Neuronal stem cell (in vitro differentiated cells): ENCODE measurements at regions not wholly inside any gene's neighbourhood (a gene's known extent, or its start where the extent isn't known, plus 50 kb on each side); places are given as distances from the start of the nearest gene placed in this dataset.

Experiments used
- DNase-seq: peaks from one replicate; pipeline ENCODE4 v3.0.0-alpha.2; 2013; ENCODE audit warnings: low spot score
- H2AFZ ChIP-seq: one replicate; pipeline ENCODE4 v1.6.1; 2013; ENCODE audit warnings: mild to moderate bottlenecking, low read length, inconsistent platforms
- H2AK5ac ChIP-seq: 2 replicates; pipeline ENCODE4 v1.6.1; 2013; ENCODE audit warnings: low read depth, mild to moderate bottlenecking, inconsistent platforms, low read length, moderate library complexity, mixed read lengths
- H2BK120ac ChIP-seq: 2 replicates; pipeline ENCODE4 v1.6.1; 2013; ENCODE audit warnings: low read depth, mild to moderate bottlenecking, inconsistent platforms, low read length, moderate library complexity, mixed read lengths
- H2BK12ac ChIP-seq: one replicate; pipeline ENCODE4 v1.6.1; 2013; ENCODE audit warnings: low read length, inconsistent platforms
- H2BK15ac ChIP-seq: 2 replicates; pipeline ENCODE4 v1.6.1; 2013; ENCODE audit warnings: mild to moderate bottlenecking, low read length, inconsistent platforms, mixed read lengths
- H2BK5ac ChIP-seq: one replicate; pipeline ENCODE4 v1.6.1; 2013; ENCODE audit warnings: inconsistent platforms, mild to moderate bottlenecking, low read length, moderate library complexity
- H3K14ac ChIP-seq: one replicate; pipeline ENCODE4 v1.6.1; 2013; ENCODE audit warnings: low read length, inconsistent platforms
- H3K18ac ChIP-seq: 2 replicates; pipeline ENCODE4 v1.6.1; 2013; ENCODE audit warnings: low read length, inconsistent platforms
- H3K23ac ChIP-seq: 2 replicates; pipeline ENCODE4 v1.6.1; 2013; ENCODE audit warnings: low read depth, mild to moderate bottlenecking, mixed read lengths, low read length, inconsistent platforms; ENCODE audit not compliant: poor library complexity
- H3K27ac ChIP-seq: replicated peaks from 3 replicates; pipeline ENCODE4 v1.5.1; 2013; ENCODE audit warnings: low read length, inconsistent platforms
- H3K27me3 ChIP-seq, 3 experiments: 2 replicates each; pipeline ENCODE4 v1.6.1; 2013; ENCODE audit warnings: low read length in 3 of 3, mild to moderate bottlenecking in 2 of 3, inconsistent platforms in 1 of 3, low read depth in 1 of 3, mixed read lengths in 1 of 3, moderate library complexity in 1 of 3; ENCODE audit not compliant: control insufficient read depth in 3 of 3, insufficient read depth in 3 of 3
- H3K36me3 ChIP-seq, 2 donors: replicated peaks in 1 of 2; 2 replicates each; pipeline ENCODE4 v1.6.1; 2013; ENCODE audit warnings: low read length in 2 of 2; ENCODE audit not compliant: control insufficient read depth in 2 of 2, insufficient read depth in 2 of 2
- H3K4ac ChIP-seq: 2 replicates; pipeline ENCODE4 v1.6.1; 2013; ENCODE audit warnings: inconsistent platforms, mild to moderate bottlenecking, low read length, moderate library complexity
- H3K4me1 ChIP-seq, 2 donors: 1 replicate in 1 of 2; 2 replicates in 1 of 2; pipeline ENCODE4 v1.6.1; 2013; ENCODE audit warnings: low read length in 2 of 2, low read depth in 1 of 2; ENCODE audit not compliant: control insufficient read depth in 2 of 2, insufficient read depth in 1 of 2
- H3K4me2 ChIP-seq: one replicate; pipeline ENCODE4 v1.6.1; 2013; ENCODE audit warnings: mild to moderate bottlenecking, low read length, inconsistent platforms; ENCODE audit not compliant: insufficient read depth, poor library complexity, severe bottlenecking
- H3K4me3 ChIP-seq, 2 donors: 2 replicates each; pipeline ENCODE4 v1.5.1; 2013; ENCODE audit warnings: low read length in 2 of 2, mild to moderate bottlenecking in 2 of 2, inconsistent platforms in 1 of 2, moderate library complexity in 1 of 2
- H3K79me1 ChIP-seq: one replicate; pipeline ENCODE4 v1.6.1; 2013; ENCODE audit warnings: low read depth, mild to moderate bottlenecking, inconsistent platforms, low read length, moderate library complexity
- H3K9ac ChIP-seq: one replicate; pipeline ENCODE4 v1.6.1; 2013; ENCODE audit warnings: mild to moderate bottlenecking, low read depth, low read length, inconsistent platforms; ENCODE audit not compliant: poor library complexity
- H3K9me3 ChIP-seq, 2 donors: replicated peaks in 1 of 2; 2 replicates each; pipeline versions ENCODE3 to v1.6.1; 2013; ENCODE audit warnings: low read length in 2 of 2, mild to moderate bottlenecking in 2 of 2, inconsistent platforms in 1 of 2, low read depth in 1 of 2, mixed read lengths in 1 of 2, moderate library complexity in 1 of 2; ENCODE audit not compliant: control insufficient read depth in 2 of 2, insufficient read depth in 1 of 2
- H4K8ac ChIP-seq: one replicate; pipeline ENCODE4 v1.6.1; 2013; ENCODE audit warnings: low read depth, mild to moderate bottlenecking, inconsistent platforms, low read length, moderate library complexity
- H4K91ac ChIP-seq: one replicate; pipeline ENCODE4 v1.6.1; 2013; ENCODE audit warnings: low read length, low read depth, mild to moderate bottlenecking, inconsistent platforms; ENCODE audit not compliant: poor library complexity
- WGBS, 2 donors: extraction: QIAGEN DNeasy Blood & Tissue Kit; methylation state at CpG; one replicate each; pipeline ENCODE4 v1.1.7; 2013; ENCODE audit warnings: missing lambda C conversion rate in 2 of 2, mixed read lengths in 1 of 2; ENCODE audit not compliant: insufficient read length in 2 of 2, insufficient replicate concordance in 1 of 2; ENCODE audit errors: extremely low coverage in 2 of 2; 5-methylcytosine and 5-hydroxymethylcytosine counted together

DNA sequence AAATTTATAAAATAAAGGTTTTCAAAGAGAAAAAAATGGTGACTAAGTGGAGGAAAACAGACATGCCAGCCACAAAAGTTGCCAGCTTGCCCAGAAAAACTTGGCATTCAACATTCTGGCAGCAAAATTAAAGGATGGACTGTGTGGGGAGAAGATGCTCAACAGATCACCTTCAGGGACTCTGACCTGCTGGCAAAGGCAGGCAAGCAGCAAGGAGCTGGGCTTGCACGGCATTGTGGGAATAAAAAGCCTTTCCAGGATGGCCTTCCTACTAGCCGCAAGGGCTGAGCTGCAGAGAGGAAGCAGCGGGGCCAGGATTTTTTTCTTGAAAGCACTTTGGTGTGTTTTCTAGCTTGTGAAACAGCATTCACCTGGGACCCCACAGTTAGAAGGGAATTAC is 101.9 kb upstream of the CACNA2D3 start:
- Histone ChIP-seq H2BK12ac (no peak overlapping the region), H2BK5ac (no peak overlapping the region), H2AFZ (no peak overlapping the region), H3K4me1 (no peaks in the 10 kb centered on the region), H4K8ac (no peak overlapping the region), H2AK5ac (no peak overlapping the region), H4K91ac (no peak overlapping the region), H3K9me3 (peaks cover 0 to 2% of the 10 kb centered on the region in 2 donors), H3K14ac (no peak overlapping the region), H3K23ac (no peak overlapping the region), H3K27ac (no peak overlapping the region), H3K9ac (no peak overlapping the region), H3K4me3 (no peak overlapping the region), H2BK15ac (no peak overlapping the region), H3K18ac (no peak overlapping the region), H3K79me1 (no peaks in the 10 kb centered on the region), H3K36me3 (no peaks in the 10 kb centered on the region), H3K4me2 (no peak overlapping the region), H3K27me3 (no peaks in the 10 kb centered on the region), H2BK120ac (no peak overlapping the region), H3K4ac (no peak overlapping the region)
- no CpG with 5 or more reads among the region's 3 CpGs for WGBS, 2 donors
- no peak for DNase-seq

- DNase-seq, result no peak
- WGBS, 2 donors, result no CpG with 5 or more reads among the region's 3 CpGs
- no peak overlapping the region for H2BK12ac ChIP-seq
These were observed 108.3 kb upstream of the CACNA2D3 start for GRCh38 chr3:54014067-54014466.

GRCh38 chr3:54008744-54009143 is 113.6 kb upstream of the CACNA2D3 start:
- WGBS, 2 donors, result no CpG with 5 or more reads among the region's 2 CpGs

More at GRCh38 chr3:54014067-54014466, 108.3 kb upstream of the CACNA2D3 start:
- no peaks in the 10 kb centered on the region for H3K4me1 ChIP-seq
- H3K14ac ChIP-seq, result no peak overlapping the region
- H3K9ac ChIP-seq, result no peak overlapping the region
- H2AFZ ChIP-seq, result no peak overlapping the region
- H2BK5ac ChIP-seq, result no peak overlapping the region
- H3K23ac ChIP-seq, result no peak overlapping the region
- no peak overlapping the region for H3K4me2 ChIP-seq
- no peaks in the 10 kb centered on the region for H3K36me3 ChIP-seq
- no peak overlapping the region for H4K8ac ChIP-seq
- H3K4ac ChIP-seq, result no peak overlapping the region
- H3K9me3 ChIP-seq, result no peaks in the 10 kb centered on the region
- H4K91ac ChIP-seq, result no peak overlapping the region
- H3K79me1 ChIP-seq, result no peaks in the 10 kb centered on the region
- no peak overlapping the region for H3K27ac ChIP-seq
- H3K27me3 ChIP-seq, result no peaks in the 10 kb centered on the region
- no peak overlapping the region for H3K4me3 ChIP-seq
- H2BK15ac ChIP-seq, result no peak overlapping the region
- H2BK120ac ChIP-seq, result no peak overlapping the region
- no peak overlapping the region for H3K18ac ChIP-seq
- H2AK5ac ChIP-seq, result no peak overlapping the region

GRCh38 chr3:54008099-54008498 is 114.3 kb upstream of the CACNA2D3 start:
- H2AFZ ChIP-seq, result no peak overlapping the region
- no peak overlapping the region for H3K4me3 ChIP-seq
- no peak overlapping the region for H3K18ac ChIP-seq
- no peak overlapping the region for H4K8ac ChIP-seq
- H2BK12ac ChIP-seq, result no peak overlapping the region
- H4K91ac ChIP-seq, result no peak overlapping the region
- H2BK120ac ChIP-seq, result no peak overlapping the region
- H3K14ac ChIP-seq, result no peak overlapping the region
- H3K23ac ChIP-seq, result no peak overlapping the region
- H3K27me3 ChIP-seq, result no peaks in the 10 kb centered on the region
- H2BK15ac ChIP-seq, result no peak overlapping the region
- H3K4ac ChIP-seq, result no peak overlapping the region
- no peak overlapping the region for H2BK5ac ChIP-seq
- no peak overlapping the region for H3K27ac ChIP-seq
- peaks cover 0 to 3% of the 10 kb centered on the region in 2 donors for H3K4me1 ChIP-seq
- H3K4me2 ChIP-seq, result no peak overlapping the region
- H3K9me3 ChIP-seq, result no peaks in the 10 kb centered on the region
- H3K36me3 ChIP-seq, result no peaks in the 10 kb centered on the region
- no CpG with 5 or more reads among the region's 6 CpGs for WGBS, 2 donors
- no peaks in the 10 kb centered on the region for H3K79me1 ChIP-seq
- no peak for DNase-seq
- H3K9ac ChIP-seq, result no peak overlapping the region
- H2AK5ac ChIP-seq, result no peak overlapping the region

More at GRCh38 chr3:54008744-54009143, 113.6 kb upstream of the CACNA2D3 start:
- no peaks in the 10 kb centered on the region for H3K36me3 ChIP-seq
- DNase-seq, result no peak
- H4K91ac ChIP-seq, result peak overlapping the region; percentile 23
- no peak overlapping the region for H2AK5ac ChIP-seq
- no peaks in the 10 kb centered on the region for H3K27me3 ChIP-seq
- no peak overlapping the region for H3K23ac ChIP-seq
- H2AFZ ChIP-seq, result no peak overlapping the region
- H3K4ac ChIP-seq, result no peak overlapping the region
- no peak overlapping the region for H2BK5ac ChIP-seq
- H3K4me2 ChIP-seq, result no peak overlapping the region
- peak overlapping the region in 1 of 2 donors; percentile 39 for H3K4me3 ChIP-seq
- no peak overlapping the region for H2BK12ac ChIP-seq
- no peak overlapping the region for H4K8ac ChIP-seq
- no peaks in the 10 kb centered on the region for H3K79me1 ChIP-seq
- no peak overlapping the region for H2BK120ac ChIP-seq
- no peak overlapping the region for H3K27ac ChIP-seq
- H2BK15ac ChIP-seq, result no peak overlapping the region
- peaks cover 0 to 3% of the 10 kb centered on the region in 2 donors for H3K4me1 ChIP-seq
- H3K14ac ChIP-seq, result no peak overlapping the region
- peak overlapping the region; percentile 29 for H3K18ac ChIP-seq
- no peak overlapping the region for H3K9ac ChIP-seq
- no peaks in the 10 kb centered on the region for H3K9me3 ChIP-seq
